ENCODE measurements at regions not wholly inside any gene's neighbourhood (a gene's known extent, or its start where the extent isn't known, plus 50 kb on each side); places are given as distances from the start of the nearest gene placed in this dataset.

DNA sequence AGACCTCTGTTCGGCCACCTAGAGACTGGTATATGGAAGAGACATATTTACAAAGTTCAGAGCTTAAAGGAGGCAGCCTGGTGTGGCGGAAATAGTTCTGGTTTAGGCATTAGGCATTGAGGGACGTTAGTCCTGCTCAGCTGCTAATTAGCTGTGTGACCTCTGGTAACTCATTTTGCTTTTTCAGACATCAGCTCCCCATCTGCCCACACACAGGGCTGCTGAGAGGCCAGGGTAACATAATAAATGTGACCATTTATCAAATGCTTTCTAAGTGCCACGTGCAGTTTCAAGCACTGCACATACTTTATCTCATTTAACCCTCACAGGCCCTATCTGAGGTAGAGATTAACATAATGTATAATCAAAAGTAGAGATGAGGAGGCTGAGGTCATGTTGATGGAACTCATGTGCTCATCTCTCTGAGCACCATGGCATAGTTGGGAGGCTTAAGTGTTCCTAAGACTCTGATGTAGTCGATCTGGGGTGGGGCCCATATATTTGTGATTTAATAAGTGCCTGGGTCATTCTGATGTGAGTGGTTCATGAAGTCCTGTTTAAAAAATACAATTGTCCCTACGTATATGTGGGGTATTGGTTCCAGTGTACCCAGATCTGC is 267.2 kb upstream of the PLXNA2 start:
- Mint-ChIP-seq H3K36me3 (ENCODE audit: low read depth) (no peaks in the 10 kb centered on the region), H3K27ac (no peak overlapping the region), H3K27me3 (no peaks in the 10 kb centered on the region), H3K9me3 (no peaks in the 10 kb centered on the region), H3K4me3 (no peak overlapping the region), H3K4me1 (no peaks in the 10 kb centered on the region)
- intact Hi-C loops (cut with micrococcal nuclease) = no loop called here
- DNase-seq = peak; percentile 16

DNA sequence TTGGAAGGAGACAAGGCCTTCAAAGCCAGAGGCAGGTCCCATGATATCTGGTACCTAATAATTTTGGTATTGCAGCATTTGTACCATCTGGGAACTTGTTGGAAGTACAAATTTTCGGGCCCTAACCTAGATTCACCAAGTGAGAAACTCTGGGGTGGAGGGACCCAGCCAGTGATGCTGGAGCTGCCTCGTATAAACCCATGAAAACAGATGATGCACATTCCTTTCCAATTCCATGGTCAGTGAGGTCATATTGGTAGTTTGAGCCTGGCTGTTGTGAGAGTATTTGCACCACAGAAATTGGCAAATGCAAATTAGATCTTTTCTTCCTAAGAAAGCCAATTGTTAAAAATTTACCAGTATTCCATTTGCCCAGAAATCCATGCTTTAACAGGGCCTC is 269.6 kb upstream of the PLXNA2 start:
- Mint-ChIP-seq H3K4me1 (no peaks in the 10 kb centered on the region), H3K27ac (no peak overlapping the region), H3K36me3 (ENCODE audit: low read depth) (no peaks in the 10 kb centered on the region), H3K4me3 (no peak overlapping the region), H3K27me3 (no peaks in the 10 kb centered on the region), H3K9me3 (peaks cover 5% of the 10 kb centered on the region)
- DNase-seq = peak; percentile 11
- intact Hi-C loops (cut with micrococcal nuclease) = no loop called here

DNA sequence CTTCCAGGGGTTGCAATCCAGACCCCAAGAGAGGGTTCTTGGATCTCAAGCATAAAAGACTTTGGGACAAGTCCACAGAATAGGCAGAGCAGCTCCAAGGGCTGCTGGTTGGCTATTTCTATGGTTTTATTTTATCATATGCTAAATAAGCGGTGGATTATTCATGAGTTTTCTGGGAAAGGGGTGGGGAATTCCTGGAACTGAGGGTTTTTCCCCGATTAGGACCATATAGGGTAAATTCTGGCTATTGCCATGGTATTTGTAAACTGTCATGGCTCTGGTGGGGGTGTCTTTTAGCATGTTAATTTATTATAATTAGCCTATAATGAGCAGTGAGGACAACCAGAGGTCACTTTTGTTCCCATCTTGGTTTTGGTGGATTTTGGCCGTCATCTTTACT is 270.9 kb upstream of the PLXNA2 start:
- Mint-ChIP-seq H3K9me3 (peaks cover 5% of the 10 kb centered on the region), H3K4me3 (no peak overlapping the region), H3K4me1 (no peaks in the 10 kb centered on the region), H3K27ac (no peak overlapping the region), H3K27me3 (no peaks in the 10 kb centered on the region), H3K36me3 (ENCODE audit: low read depth) (no peaks in the 10 kb centered on the region)
- intact Hi-C loops (cut with micrococcal nuclease) = no loop called here
- DNase-seq = no peak

DNA sequence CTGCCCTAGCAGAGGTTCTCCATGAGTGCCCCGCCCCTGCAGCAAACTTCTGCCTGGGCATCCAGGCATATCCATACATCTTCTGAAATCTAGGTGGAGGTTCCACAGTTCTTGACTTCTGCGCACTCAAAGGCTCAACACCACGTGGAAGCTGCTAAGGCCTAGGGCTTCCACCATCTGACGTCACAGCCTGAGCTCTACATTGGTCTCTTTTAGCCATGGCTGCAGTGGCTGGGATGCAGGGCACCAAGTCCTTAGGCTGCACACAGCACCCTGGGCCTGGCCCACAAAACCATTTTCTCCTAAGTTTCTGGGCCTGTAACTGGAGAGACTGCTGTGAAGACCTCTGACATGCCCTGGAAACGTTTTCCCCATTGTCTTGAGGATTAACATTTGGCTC is 272.6 kb upstream of the PLXNA2 start:
- intact Hi-C loops (cut with micrococcal nuclease) = no loop called here
- DNase-seq = no peak
- Mint-ChIP-seq H3K9me3 (peaks cover 5% of the 10 kb centered on the region), H3K4me3 (no peak overlapping the region), H3K36me3 (ENCODE audit: low read depth) (no peaks in the 10 kb centered on the region), H3K27me3 (no peaks in the 10 kb centered on the region), H3K4me1 (no peaks in the 10 kb centered on the region), H3K27ac (no peak overlapping the region)

DNA sequence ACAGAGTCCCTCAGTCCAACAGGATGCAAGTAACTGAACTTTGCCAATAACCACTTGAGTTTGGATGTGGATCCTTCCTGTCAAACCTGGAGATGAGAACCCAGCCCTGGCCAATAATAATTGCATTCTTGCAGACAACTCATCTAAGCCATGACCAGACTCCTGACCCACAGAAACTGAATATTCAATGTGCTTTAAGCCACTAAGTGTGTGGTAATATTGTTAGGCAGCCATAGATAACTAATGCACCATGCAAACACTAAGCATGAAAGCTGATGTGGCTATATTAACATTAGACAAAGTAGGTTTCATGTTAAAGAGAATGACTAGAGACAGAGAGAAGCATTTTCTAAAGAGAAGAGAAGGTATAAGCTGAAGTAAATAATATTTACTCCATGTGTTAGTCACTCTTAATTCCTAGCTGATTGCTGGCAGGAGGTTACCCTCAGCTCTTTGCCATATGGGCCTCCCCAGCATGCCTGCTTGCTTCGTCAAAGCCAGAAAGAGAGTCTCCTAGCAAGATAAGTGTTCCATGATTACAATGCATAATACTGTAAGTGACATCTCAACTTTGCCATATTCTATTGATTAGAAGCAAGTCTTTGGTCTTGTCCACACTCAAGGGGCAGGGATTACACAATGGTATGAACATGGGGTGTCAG is 276.4 kb upstream of the PLXNA2 start:
- Mint-ChIP-seq H3K4me1 (no peaks in the 10 kb centered on the region), H3K27ac (no peak overlapping the region), H3K9me3 (peaks cover 5% of the 10 kb centered on the region), H3K27me3 (no peaks in the 10 kb centered on the region), H3K36me3 (ENCODE audit: low read depth) (no peaks in the 10 kb centered on the region), H3K4me3 (no peak overlapping the region)
- intact Hi-C loops (cut with micrococcal nuclease) = no loop called here
- DNase-seq = no peak

DNA sequence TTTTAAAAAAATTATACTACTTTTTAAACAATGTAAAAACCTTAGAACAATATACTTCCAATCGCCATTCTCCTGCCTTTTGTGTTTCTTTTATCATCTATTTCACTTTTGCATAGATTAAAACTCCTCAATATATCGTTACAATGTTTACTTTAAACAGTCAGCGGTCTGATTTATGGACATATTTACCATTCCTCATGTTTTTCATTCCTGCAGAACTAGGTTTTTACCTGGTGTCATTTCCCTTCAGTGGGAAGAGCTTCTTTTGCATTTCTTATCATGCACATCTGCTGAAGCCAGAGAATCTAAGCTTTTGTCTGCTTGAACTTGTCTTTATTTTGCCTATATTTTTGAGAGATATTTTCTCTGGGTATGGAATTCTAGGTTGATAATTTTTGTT is 277.4 kb upstream of the PLXNA2 start:
- no peak overlapping the region for H3K27ac Mint-ChIP-seq
- no peaks in the 10 kb centered on the region for H3K4me1 Mint-ChIP-seq
- no peaks in the 10 kb centered on the region for H3K27me3 Mint-ChIP-seq
- H3K36me3 Mint-ChIP-seq (ENCODE audit: low read depth) = no peaks in the 10 kb centered on the region
- no peak for DNase-seq
- H3K9me3 Mint-ChIP-seq = peaks cover 5% of the 10 kb centered on the region
- intact Hi-C loops (cut with micrococcal nuclease) = no loop called here
- H3K4me3 Mint-ChIP-seq = no peak overlapping the region

DNA sequence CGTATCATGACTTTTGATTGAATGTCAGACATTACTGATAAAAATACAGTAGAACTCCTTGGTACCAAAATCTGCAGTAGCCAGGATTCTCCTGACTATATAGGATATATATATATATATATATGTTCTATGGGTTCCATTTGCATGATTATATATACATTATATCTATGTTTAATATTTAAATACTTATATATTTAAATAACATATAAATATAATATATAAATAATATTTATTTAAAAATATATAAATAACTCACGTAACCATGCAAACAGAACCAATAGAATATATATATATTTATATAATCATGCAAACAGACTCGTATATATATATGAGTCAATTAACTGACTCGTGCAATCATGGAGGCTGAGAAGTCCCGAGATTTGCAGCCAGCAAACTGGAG is 278.8 kb upstream of the PLXNA2 start:
- H3K4me1 Mint-ChIP-seq = no peaks in the 10 kb centered on the region
- H3K9me3 Mint-ChIP-seq = no peaks in the 10 kb centered on the region
- intact Hi-C loops (cut with micrococcal nuclease) = no loop called here
- DNase-seq = no peak
- no peak overlapping the region for H3K4me3 Mint-ChIP-seq
- no peak overlapping the region for H3K27ac Mint-ChIP-seq
- no peaks in the 10 kb centered on the region for H3K36me3 Mint-ChIP-seq (ENCODE audit: low read depth)
- H3K27me3 Mint-ChIP-seq = no peaks in the 10 kb centered on the region

DNA sequence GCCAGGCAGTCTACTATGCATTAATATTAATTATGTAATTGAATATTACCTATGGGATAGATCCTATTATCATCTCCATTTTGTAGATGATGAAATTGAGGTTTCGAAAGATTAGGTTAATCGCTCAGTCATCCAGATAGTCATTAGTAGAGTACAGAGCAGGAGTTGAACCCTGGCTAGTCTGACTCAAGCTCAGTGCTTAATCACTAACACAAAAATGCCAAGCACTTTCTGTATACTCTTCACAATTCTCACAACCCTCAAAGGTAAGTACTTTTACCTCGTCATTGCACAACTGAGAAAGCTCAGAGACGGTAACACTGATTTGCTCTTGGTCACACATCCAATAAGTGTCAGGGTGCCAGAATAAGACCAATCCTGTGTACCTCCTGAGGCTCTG is 280.2 kb upstream of the PLXNA2 start:
- H3K4me3 Mint-ChIP-seq = no peak overlapping the region
- no peaks in the 10 kb centered on the region for H3K27me3 Mint-ChIP-seq
- H3K36me3 Mint-ChIP-seq (ENCODE audit: low read depth) = no peaks in the 10 kb centered on the region
- no peak overlapping the region for H3K27ac Mint-ChIP-seq
- H3K9me3 Mint-ChIP-seq = no peaks in the 10 kb centered on the region
- no peaks in the 10 kb centered on the region for H3K4me1 Mint-ChIP-seq
- intact Hi-C loops (cut with micrococcal nuclease) = no loop called here
- DNase-seq = no peak

DNA sequence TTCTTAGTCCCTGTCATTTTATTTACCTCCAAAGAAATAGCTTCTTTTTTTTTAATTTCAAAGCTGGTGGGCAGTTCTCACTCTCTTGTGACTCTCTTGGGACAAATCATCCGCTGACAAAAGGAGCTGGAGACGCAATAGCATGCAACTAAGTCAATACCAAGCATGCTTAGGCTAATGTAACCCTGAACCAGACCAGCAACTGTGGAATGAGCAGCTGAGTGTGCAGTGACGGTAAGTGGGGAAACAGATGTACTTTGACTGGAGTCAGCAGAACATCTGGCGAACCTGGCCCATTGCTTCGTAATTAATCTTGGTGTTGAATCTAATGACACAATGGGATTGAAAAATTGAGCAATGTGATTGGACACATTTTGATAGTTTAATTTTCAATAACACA is 280.7 kb upstream of the PLXNA2 start:
- no peaks in the 10 kb centered on the region for H3K9me3 Mint-ChIP-seq
- no peaks in the 10 kb centered on the region for H3K36me3 Mint-ChIP-seq (ENCODE audit: low read depth)
- intact Hi-C loops (cut with micrococcal nuclease) = no loop called here
- DNase-seq = no peak
- H3K27ac Mint-ChIP-seq = no peak overlapping the region
- H3K4me1 Mint-ChIP-seq = no peaks in the 10 kb centered on the region
- no peak overlapping the region for H3K4me3 Mint-ChIP-seq
- H3K27me3 Mint-ChIP-seq = no peaks in the 10 kb centered on the region

DNA sequence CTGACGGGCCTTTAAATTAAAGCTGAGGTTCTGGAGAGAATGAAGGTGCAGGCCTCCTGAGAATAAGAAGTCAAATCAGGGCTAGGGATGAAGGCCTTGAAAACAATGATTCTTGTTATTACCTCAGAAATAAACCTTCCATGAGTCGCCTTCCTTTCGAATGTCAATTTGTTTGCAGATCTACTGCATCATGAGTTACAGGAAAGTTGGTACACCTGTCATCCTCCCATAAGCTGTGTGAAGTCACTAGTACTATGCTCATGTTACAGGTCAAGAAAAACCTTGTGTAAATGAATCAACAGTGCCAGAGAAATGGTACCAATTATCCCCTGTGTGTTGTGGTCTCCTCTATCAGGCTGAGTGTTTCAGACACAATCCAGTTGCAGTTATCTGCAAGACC is 281.2 kb upstream of the PLXNA2 start:
- H3K36me3 Mint-ChIP-seq (ENCODE audit: low read depth) = no peaks in the 10 kb centered on the region
- no peak overlapping the region for H3K4me3 Mint-ChIP-seq
- no peak overlapping the region for H3K27ac Mint-ChIP-seq
- intact Hi-C loops (cut with micrococcal nuclease) = no loop called here
- no peaks in the 10 kb centered on the region for H3K4me1 Mint-ChIP-seq
- DNase-seq = no peak
- H3K9me3 Mint-ChIP-seq = no peaks in the 10 kb centered on the region
- H3K27me3 Mint-ChIP-seq = no peaks in the 10 kb centered on the region

DNA sequence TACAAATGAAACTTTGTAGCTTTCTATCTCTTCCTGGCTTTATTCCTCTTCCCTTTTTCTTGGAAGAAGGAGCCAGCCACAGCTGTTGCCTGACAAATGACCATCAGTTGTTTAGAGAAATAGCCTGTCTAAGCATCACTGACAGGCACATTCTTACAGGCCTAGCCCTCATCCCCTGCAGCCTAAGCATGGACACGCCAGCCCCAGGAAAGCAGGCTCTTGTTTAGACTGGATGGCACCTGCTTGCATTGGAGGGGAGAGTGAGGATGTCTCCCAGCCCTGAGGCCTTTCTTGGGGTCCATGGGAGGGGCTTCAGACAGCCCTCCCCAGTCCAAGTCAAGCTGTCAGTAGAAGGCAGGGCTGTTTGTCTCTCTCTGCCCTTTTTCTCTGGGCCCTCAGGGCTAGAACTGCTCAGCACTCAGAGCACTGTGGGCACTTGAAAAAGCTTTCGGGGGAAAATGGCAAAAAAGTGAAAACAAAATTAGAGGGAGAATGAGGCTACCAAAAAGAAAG is 282.5 kb upstream of the PLXNA2 start:
- H3K27ac Mint-ChIP-seq = no peak overlapping the region
- H3K9me3 Mint-ChIP-seq = no peaks in the 10 kb centered on the region
- H3K36me3 Mint-ChIP-seq (ENCODE audit: low read depth) = no peaks in the 10 kb centered on the region
- DNase-seq = peak; percentile 13
- H3K4me1 Mint-ChIP-seq = no peaks in the 10 kb centered on the region
- intact Hi-C loops (cut with micrococcal nuclease) = no loop called here
- no peaks in the 10 kb centered on the region for H3K27me3 Mint-ChIP-seq
- H3K4me3 Mint-ChIP-seq = no peak overlapping the region

DNA sequence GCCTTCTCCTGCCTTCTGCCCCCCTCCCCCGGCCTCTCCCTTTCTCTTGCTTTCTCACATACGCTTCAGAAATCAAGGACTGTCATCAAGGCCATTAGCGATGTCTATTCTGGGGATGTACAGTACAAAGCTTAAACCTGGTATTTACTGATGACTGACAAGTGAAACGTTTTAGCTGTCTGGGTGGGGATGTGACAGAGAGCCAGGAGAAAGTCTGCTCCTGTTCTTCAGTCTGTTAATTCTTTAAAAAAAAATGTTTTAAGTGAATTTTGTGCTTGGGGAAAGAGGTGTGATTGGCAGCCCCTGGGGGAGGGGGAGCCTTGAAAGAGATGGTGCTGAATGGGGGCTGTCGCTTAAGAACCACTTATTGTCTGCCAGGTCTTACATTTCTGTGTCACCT is 283.0 kb upstream of the PLXNA2 start:
- Mint-ChIP-seq H3K27ac (no peak overlapping the region), H3K27me3 (no peaks in the 10 kb centered on the region), H3K9me3 (no peaks in the 10 kb centered on the region), H3K4me3 (no peak overlapping the region), H3K36me3 (ENCODE audit: low read depth) (no peaks in the 10 kb centered on the region), H3K4me1 (no peaks in the 10 kb centered on the region)
- intact Hi-C loops (cut with micrococcal nuclease) = no loop called here
- DNase-seq = no peak

DNA sequence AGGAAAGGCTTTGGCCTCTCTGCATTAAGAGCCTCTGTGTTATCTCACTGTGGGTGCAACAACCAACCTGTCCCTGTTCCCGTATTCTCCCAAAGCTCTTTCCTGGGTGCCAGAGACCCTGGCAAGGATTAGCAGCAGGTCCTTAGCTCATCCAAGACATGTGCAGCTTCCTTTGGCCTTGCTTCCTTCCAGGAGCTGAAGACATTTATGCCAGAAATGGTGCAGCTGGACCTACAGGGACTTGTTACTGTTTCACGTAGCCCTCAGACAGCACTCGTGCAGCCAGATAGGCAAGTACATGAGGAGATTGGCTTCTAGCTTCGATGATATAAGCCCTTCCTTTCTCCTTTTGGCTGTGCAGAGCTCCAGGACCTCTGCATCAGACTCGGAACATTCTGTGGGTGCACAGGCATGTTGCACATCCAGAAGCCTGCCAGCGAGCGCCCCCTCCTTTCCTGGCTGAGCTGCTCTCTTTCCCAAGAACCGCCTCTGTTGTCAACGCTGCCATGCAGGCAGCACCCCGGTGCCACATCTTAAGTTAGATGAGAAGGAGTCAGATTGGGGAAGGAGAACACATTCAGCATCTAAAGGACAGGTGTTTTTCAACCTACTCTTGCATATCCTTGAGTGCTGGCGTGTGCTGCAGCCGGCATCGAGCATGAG is 284.5 kb upstream of the PLXNA2 start:
- Mint-ChIP-seq H3K27ac (no peak overlapping the region), H3K36me3 (ENCODE audit: low read depth) (no peaks in the 10 kb centered on the region), H3K4me1 (no peaks in the 10 kb centered on the region), H3K9me3 (no peaks in the 10 kb centered on the region), H3K27me3 (no peaks in the 10 kb centered on the region), H3K4me3 (no peak overlapping the region)
- intact Hi-C loops (cut with micrococcal nuclease) = no loop called here
- no peak for DNase-seq

DNA sequence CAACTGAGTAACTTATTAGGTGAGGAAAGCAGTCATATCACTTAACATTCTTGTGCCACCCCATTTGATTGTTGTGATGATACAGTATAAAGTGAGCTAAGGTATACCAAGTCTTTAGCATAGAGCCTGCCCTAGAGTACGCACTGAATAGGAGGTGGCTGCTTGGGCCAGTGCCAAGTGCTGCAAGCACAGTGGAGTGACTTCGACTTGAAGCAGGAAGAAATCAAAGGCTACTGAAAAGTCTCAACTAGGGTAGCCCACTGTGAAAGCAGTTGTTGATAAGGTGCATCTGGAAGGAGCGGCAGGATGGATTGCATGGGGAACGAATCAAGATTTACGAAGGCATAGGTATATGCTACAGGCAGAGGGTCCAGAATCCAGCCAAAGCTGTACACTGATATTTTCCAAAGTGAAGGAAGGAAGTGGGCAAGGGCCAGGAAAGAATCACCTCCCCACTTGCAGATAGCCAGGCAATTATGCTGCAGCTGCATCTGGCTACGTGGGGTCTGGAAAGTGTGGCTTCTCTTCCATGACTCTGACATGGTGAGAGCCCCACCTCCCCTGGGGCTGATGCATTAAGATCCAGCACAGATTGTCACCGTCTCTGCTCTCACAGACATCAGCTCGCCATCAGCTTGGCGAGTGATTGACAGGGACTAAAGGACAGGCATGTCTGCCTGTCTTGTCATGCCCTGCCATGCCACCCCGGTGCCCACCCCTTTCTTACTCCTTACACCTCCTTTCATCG is 287.0 kb upstream of the PLXNA2 start:
- H3K4me1 Mint-ChIP-seq = no peaks in the 10 kb centered on the region
- H3K4me3 Mint-ChIP-seq = no peak overlapping the region
- H3K36me3 Mint-ChIP-seq (ENCODE audit: low read depth) = no peaks in the 10 kb centered on the region
- peak; percentile 34 for DNase-seq
- H3K27me3 Mint-ChIP-seq = peaks cover under 1% of the 10 kb centered on the region
- no peak overlapping the region for H3K27ac Mint-ChIP-seq
- intact Hi-C loops (cut with micrococcal nuclease) = no loop called here
- H3K9me3 Mint-ChIP-seq = no peaks in the 10 kb centered on the region

All from activated CD4-positive, alpha-beta T cell treated with anti-CD3 and anti-CD28 coated beads, Interleukin-2, amount 10 ng/mL, durations not matched to agents 24 days and 14 days (primary cell).